LoVo (cell line): ENCODE measurements at regions not wholly inside any gene's neighbourhood (a gene's known extent, or its start where the extent isn't known, plus 50 kb on each side); places are given as distances from the start of the nearest gene placed in this dataset.
"Not testable (repeated sequence)": the region's sequence is repeated elsewhere in the genome, so short reads cannot be mapped to it uniquely, and the experiment has no call there.

Experiments used
- DNase-seq: peaks from one replicate; pipeline ENCODE4 v3.0.0-alpha.2; 2016; ENCODE audit warnings: low spot score

- not testable (repeated sequence) for DNase-seq
These were observed 180.1 kb downstream of the PLPPR4 start for GRCh38 chr1:99444211-99444927.

- no peak for DNase-seq
These were observed 180.8 kb downstream of the PLPPR4 start for GRCh38 chr1:99445071-99445470.

- DNase-seq = no peak
These were observed 181.2 kb downstream of the PLPPR4 start for GRCh38 chr1:99445486-99445885.

- no peak for DNase-seq
These were observed 183.4 kb downstream of the PLPPR4 start for GRCh38 chr1:99447721-99448120.

GRCh38 chr1:99455760-99456159 is 190.2 kb upstream of the PALMD start:
- no peak for DNase-seq

- no peak for DNase-seq
These were observed 189.4 kb upstream of the PALMD start for GRCh38 chr1:99456536-99456935.

GRCh38 chr1:99457381-99458165 is 188.3 kb upstream of the PALMD start:
- DNase-seq = no peak

GRCh38 chr1:99461499-99461898 is 184.4 kb upstream of the PALMD start:
- DNase-seq = no peak

GRCh38 chr1:99464738-99465137 is 181.2 kb upstream of the PALMD start:
- no peak for DNase-seq

GRCh38 chr1:99465176-99465900 is 180.6 kb upstream of the PALMD start:
- DNase-seq = peak; percentile 25

GRCh38 chr1:99467645-99468044 is 178.3 kb upstream of the PALMD start:
- no peak for DNase-seq

GRCh38 chr1:99469550-99469971 is 176.4 kb upstream of the PALMD start:
- DNase-seq = no peak

- DNase-seq = no peak
These were observed 173.0 kb upstream of the PALMD start for GRCh38 chr1:99472893-99473292.

- DNase-seq = no peak
These were observed 171.5 kb upstream of the PALMD start for GRCh38 chr1:99474350-99474893.

GRCh38 chr1:99476058-99476457 is 169.9 kb upstream of the PALMD start:
- DNase-seq = no peak

- peak; percentile 54 for DNase-seq
These were observed 164.4 kb upstream of the PALMD start for GRCh38 chr1:99481391-99481996.

- no peak for DNase-seq
These were observed 163.6 kb upstream of the PALMD start for GRCh38 chr1:99482286-99482685.

- DNase-seq = no peak
These were observed 163.2 kb upstream of the PALMD start for GRCh38 chr1:99482750-99483149.

- DNase-seq = no peak
These were observed 155.9 kb upstream of the PALMD start for GRCh38 chr1:99490031-99490430.

GRCh38 chr1:99496067-99496466 is 149.8 kb upstream of the PALMD start:
- no peak for DNase-seq

GRCh38 chr1:99497690-99498089 is 148.2 kb upstream of the PALMD start:
- DNase-seq = no peak

GRCh38 chr1:99500541-99500940 is 145.4 kb upstream of the PALMD start:
- no peak for DNase-seq
